ENCODE measurements at regions not wholly inside any gene's neighbourhood (a gene's known extent, or its start where the extent isn't known, plus 50 kb on each side); places are given as distances from the start of the nearest gene placed in this dataset.
"Not testable (repeated sequence)": the region's sequence is repeated elsewhere in the genome, so short reads cannot be mapped to it uniquely, and the experiment has no call there.

GRCh38 chr16:11414815-11415775, 69.8 kb downstream of the RMI2 start:
- DNase-seq (ENCODE audit: low read depth) = no peak

GRCh38 chr16:11416228-11417001, 71.2 kb downstream of the RMI2 start:
- no peak for DNase-seq (ENCODE audit: low read depth)

- no peak for DNase-seq (ENCODE audit: low read depth)
These were observed 72.2 kb downstream of the RMI2 start for GRCh38 chr16:11417487-11417886.

GRCh38 chr16:11418506-11418905, 73.2 kb downstream of the RMI2 start:
- no peak for DNase-seq (ENCODE audit: low read depth)

- not testable (repeated sequence) for DNase-seq (ENCODE audit: low read depth)
These were observed 74.8 kb downstream of the RMI2 start for GRCh38 chr16:11420067-11420466.

- no peak for DNase-seq (ENCODE audit: low read depth)
These were observed 75.6 kb downstream of the RMI2 start for GRCh38 chr16:11420895-11421294.

GRCh38 chr16:11422381-11423314, 77.4 kb downstream of the RMI2 start:
- DNase-seq (ENCODE audit: low read depth) = no peak

- no peak for DNase-seq (ENCODE audit: low read depth)
These were observed 78.3 kb downstream of the RMI2 start for GRCh38 chr16:11423315-11424117.

- no peak for DNase-seq (ENCODE audit: low read depth)
These were observed 78.8 kb downstream of the RMI2 start for GRCh38 chr16:11424118-11424460.

GRCh38 chr16:11425140-11425539, 79.9 kb downstream of the RMI2 start:
- no peak for DNase-seq (ENCODE audit: low read depth)

- DNase-seq (ENCODE audit: low read depth) = no peak
These were observed 83.3 kb downstream of the RMI2 start for GRCh38 chr16:11428623-11428953.

GRCh38 chr16:11429123-11429522, 83.9 kb downstream of the RMI2 start:
- DNase-seq (ENCODE audit: low read depth) = no peak

- no peak for DNase-seq (ENCODE audit: low read depth)
These were observed 84.6 kb downstream of the RMI2 start for GRCh38 chr16:11429823-11430222.

GRCh38 chr16:11430601-11431317, 85.5 kb downstream of the RMI2 start:
- no peak for DNase-seq (ENCODE audit: low read depth)

GRCh38 chr16:11431915-11432465, 86.7 kb downstream of the RMI2 start:
- no peak for DNase-seq (ENCODE audit: low read depth)

GRCh38 chr16:11432856-11433395, 87.7 kb downstream of the RMI2 start:
- DNase-seq (ENCODE audit: low read depth) = no peak

- DNase-seq (ENCODE audit: low read depth) = no peak
These were observed 90.3 kb downstream of the RMI2 start for GRCh38 chr16:11435576-11435975.

GRCh38 chr16:11437069-11437468, 91.8 kb downstream of the RMI2 start:
- no peak for DNase-seq (ENCODE audit: low read depth)

- DNase-seq (ENCODE audit: low read depth) = no peak
These were observed 94.8 kb downstream of the RMI2 start for GRCh38 chr16:11439790-11440656.

Measured in stimulated activated CD8-positive, alpha-beta memory T cell treated with anti-CD3 and anti-CD28 coated beads, Interleukin-7, amount 100 ng/mL, for 24 hours (primary cell).